Fibroblast of lung (primary cell): ENCODE measurements at regions not wholly inside any gene's neighbourhood (a gene's known extent, or its start where the extent isn't known, plus 50 kb on each side); places are given as distances from the start of the nearest gene placed in this dataset.

Experiments used
- DNase-seq, 2 donors: peaks; one replicate each; pipeline versions ENCODE4 v3.0.0 to v3.0.0-alpha.2; 2010; ENCODE audit warnings: low read depth in 2 of 2
- H2AFZ ChIP-seq: 2 replicates; pipeline ENCODE4 v1.5.1; 2012; ENCODE audit warnings: low read length, control low read depth, inconsistent platforms
- H3K27ac ChIP-seq: 2 replicates; pipeline ENCODE4 v1.5.1; 2011; ENCODE audit warnings: low read length, control low read depth; ENCODE audit not compliant: insufficient read depth
- H3K27me3 ChIP-seq: 2 replicates; pipeline ENCODE4 v1.5.1; 2011; ENCODE audit warnings: mild to moderate bottlenecking, low read length; ENCODE audit not compliant: control insufficient read depth, insufficient read depth
- H3K36me3 ChIP-seq: 2 replicates; pipeline ENCODE4 v1.5.1; 2011; ENCODE audit warnings: low read length; ENCODE audit not compliant: control insufficient read depth, insufficient read depth
- H3K4me1 ChIP-seq: 2 replicates; pipeline ENCODE4 v1.5.1; 2011; ENCODE audit warnings: low read length; ENCODE audit not compliant: control insufficient read depth, insufficient read depth; ENCODE audit errors: extremely low read depth
- H3K4me2 ChIP-seq: 2 replicates; pipeline ENCODE4 v1.5.1; 2011; ENCODE audit warnings: low read length, control low read depth; ENCODE audit not compliant: insufficient read depth; ENCODE audit errors: extremely low read depth
- H3K4me3 ChIP-seq, 4 experiments: fragments of 200-600 bp in 1 of 4; sonication (generic) in 1 of 4; replicated peaks in 1 of 4; 2 replicates each; pipeline ENCODE4 v1.5.1; 2011 to 2016; ENCODE audit warnings: low read length in 4 of 4, low read depth in 3 of 4, mild to moderate bottlenecking in 3 of 4, control low read depth in 2 of 4, inconsistent platforms in 1 of 4, mixed read lengths in 1 of 4; ENCODE audit not compliant: insufficient read depth in 1 of 4; ENCODE audit errors: control extremely low read depth in 1 of 4
- H3K79me2 ChIP-seq: 2 replicates; pipeline ENCODE4 v1.5.1; 2012; ENCODE audit warnings: mild to moderate bottlenecking, low read length, inconsistent platforms; ENCODE audit not compliant: control insufficient read depth, insufficient read depth
- H3K9ac ChIP-seq: 2 replicates; pipeline ENCODE4 v1.5.1; 2011; ENCODE audit warnings: mild to moderate bottlenecking, low read length, control low read depth; ENCODE audit not compliant: insufficient read depth
- H3K9me3 ChIP-seq: 2 replicates; pipeline ENCODE4 v1.5.1; 2012; ENCODE audit warnings: low read depth, low read length; ENCODE audit not compliant: control insufficient read depth, insufficient read depth
- H4K20me1 ChIP-seq: 2 replicates; pipeline ENCODE4 v1.5.1; 2011; ENCODE audit warnings: low read length; ENCODE audit not compliant: control insufficient read depth, insufficient read depth; ENCODE audit errors: extremely low read depth
- EZH2 ChIP-seq: IDR thresholded peaks from 2 replicates; pipeline ENCODE4 v1.5.1; 2012; ENCODE audit warnings: low read length, control low read depth, mild to moderate bottlenecking; ENCODE audit errors: missing control alignments
- TF ChIP-seq, protein P1 (sequence below), 2 donors: IDR thresholded peaks in 1 of 2; conservative IDR thresholded peaks in 1 of 2; 1 replicate in 1 of 2; 2 replicates in 1 of 2; pipeline ENCODE4 v1.5.1; 2011 to 2012; ENCODE audit warnings: low read length in 2 of 2, control low read depth in 1 of 2, inconsistent platforms in 1 of 2, low read depth in 1 of 2, mild to moderate bottlenecking in 1 of 2

DNA sequence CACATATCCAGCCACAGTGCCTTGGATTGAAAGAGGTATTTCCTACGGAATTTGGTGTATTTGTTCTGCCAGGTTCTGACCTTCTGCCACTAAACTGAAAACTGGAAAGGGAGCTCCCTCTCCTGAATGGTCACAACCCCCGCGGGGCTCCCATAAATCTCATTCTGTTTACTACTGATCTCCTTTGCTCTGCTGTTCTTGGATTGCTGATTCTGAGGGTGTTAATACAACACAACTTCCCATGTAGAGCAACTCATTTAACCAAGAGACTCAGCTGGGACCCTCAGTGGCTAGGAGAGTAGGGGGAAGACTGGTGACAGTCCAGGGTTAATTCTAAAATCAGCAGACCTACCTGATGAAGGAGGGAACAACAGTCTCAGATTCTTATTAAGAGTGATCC lies 662.9 kb downstream of the INHBA start:
- DNase-seq, result no peak
- no peaks in the 10 kb centered on the region for H3K36me3 ChIP-seq
- H3K9ac ChIP-seq, result no peak overlapping the region
- no peaks in the 10 kb centered on the region for H3K9me3 ChIP-seq
- TF ChIP-seq EZH2, result no peak
- TF ChIP-seq, protein P1, sequence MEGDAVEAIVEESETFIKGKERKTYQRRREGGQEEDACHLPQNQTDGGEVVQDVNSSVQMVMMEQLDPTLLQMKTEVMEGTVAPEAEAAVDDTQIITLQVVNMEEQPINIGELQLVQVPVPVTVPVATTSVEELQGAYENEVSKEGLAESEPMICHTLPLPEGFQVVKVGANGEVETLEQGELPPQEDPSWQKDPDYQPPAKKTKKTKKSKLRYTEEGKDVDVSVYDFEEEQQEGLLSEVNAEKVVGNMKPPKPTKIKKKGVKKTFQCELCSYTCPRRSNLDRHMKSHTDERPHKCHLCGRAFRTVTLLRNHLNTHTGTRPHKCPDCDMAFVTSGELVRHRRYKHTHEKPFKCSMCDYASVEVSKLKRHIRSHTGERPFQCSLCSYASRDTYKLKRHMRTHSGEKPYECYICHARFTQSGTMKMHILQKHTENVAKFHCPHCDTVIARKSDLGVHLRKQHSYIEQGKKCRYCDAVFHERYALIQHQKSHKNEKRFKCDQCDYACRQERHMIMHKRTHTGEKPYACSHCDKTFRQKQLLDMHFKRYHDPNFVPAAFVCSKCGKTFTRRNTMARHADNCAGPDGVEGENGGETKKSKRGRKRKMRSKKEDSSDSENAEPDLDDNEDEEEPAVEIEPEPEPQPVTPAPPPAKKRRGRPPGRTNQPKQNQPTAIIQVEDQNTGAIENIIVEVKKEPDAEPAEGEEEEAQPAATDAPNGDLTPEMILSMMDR (conservative IDR thresholded peaks at IDR 0.05 in 1 of 2, IDR thresholded peaks at IDR 0.05 in 1 of 2; ENCODE audit: low read depth in 1 of 2, low read length in 2 of 2), result no peak
- no peak overlapping the region for H2AFZ ChIP-seq
- H3K4me3 ChIP-seq, result no peak overlapping the region
- H3K79me2 ChIP-seq, result no peaks in the 10 kb centered on the region
- no peak overlapping the region for H3K27ac ChIP-seq
- H3K27me3 ChIP-seq, result no peaks in the 10 kb centered on the region
- no peaks in the 10 kb centered on the region for H3K4me1 ChIP-seq
- H4K20me1 ChIP-seq, result no peaks in the 10 kb centered on the region
- no peak overlapping the region for H3K4me2 ChIP-seq

DNA sequence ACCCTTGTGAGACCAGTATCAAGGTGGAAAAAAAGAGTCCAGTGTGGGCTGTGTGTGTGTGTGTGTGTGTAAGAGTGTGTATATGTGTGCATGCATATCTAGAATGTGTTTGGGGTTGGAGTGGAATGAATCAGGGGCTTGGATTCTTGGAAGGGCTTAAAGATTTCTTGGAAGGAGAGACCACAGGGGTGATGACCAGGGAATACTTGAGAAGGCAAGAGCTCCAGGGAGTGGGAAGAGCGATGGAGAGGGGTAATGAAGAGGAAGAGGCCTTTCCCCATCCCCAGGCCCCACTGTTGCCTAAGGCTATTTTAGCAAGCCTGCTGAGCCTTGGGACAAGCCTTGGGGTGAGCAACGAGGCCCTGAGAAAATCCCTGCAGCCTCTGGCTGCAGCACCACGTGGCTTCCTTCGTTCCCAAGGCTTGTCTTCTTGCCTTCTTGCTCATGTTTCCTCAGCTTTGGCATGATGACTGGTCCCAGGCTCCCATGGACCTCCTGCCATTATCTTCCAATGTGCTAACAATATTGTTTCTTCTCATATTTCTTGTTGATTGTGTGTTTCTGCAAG lies 663.4 kb downstream of the INHBA start:
- Histone ChIP-seq H3K79me2 (no peaks in the 10 kb centered on the region), H3K4me3 (no peak overlapping the region), H3K9ac (no peak overlapping the region), H3K4me1 (no peaks in the 10 kb centered on the region), H3K27me3 (no peaks in the 10 kb centered on the region), H3K27ac (no peak overlapping the region), H3K36me3 (no peaks in the 10 kb centered on the region), H3K9me3 (no peaks in the 10 kb centered on the region), H2AFZ (no peak overlapping the region), H3K4me2 (no peak overlapping the region), H4K20me1 (no peaks in the 10 kb centered on the region)
- TF ChIP-seq, protein P1 (conservative IDR thresholded peaks at IDR 0.05 in 1 of 2, IDR thresholded peaks at IDR 0.05 in 1 of 2; ENCODE audit: low read depth in 1 of 2, low read length in 2 of 2), result no peak
- TF ChIP-seq EZH2, result no peak
- peak in 1 of 2 donors; percentile 94 for DNase-seq

DNA sequence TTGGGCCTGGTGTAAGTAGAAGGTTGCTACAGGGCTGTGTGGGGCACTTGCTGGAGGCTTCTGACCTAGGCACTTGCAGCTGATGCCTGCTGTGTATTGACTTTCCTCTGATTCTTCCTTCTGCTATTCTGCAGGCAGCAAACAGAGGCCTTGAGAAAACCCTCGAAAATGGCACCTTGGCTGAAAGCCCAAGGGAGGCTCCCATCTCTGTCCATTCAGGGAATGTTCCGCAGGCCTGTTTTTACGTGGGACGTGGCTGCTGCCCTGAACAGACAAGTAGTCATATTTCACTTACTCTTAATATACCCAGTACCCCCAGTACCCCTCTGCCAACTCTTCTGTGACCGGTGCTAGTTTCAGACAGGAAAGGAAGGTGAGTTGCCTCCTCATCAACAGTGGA lies 664.7 kb downstream of the INHBA start:
- Histone ChIP-seq H3K4me3 (no peak overlapping the region), H3K4me2 (no peak overlapping the region), H3K36me3 (no peaks in the 10 kb centered on the region), H3K4me1 (no peaks in the 10 kb centered on the region), H3K9ac (no peak overlapping the region), H3K79me2 (no peaks in the 10 kb centered on the region), H3K27me3 (no peaks in the 10 kb centered on the region), H4K20me1 (no peaks in the 10 kb centered on the region), H3K9me3 (no peaks in the 10 kb centered on the region), H3K27ac (no peak overlapping the region), H2AFZ (no peak overlapping the region)
- no peak for DNase-seq
- TF ChIP-seq, protein P1 (conservative IDR thresholded peaks at IDR 0.05 in 1 of 2, IDR thresholded peaks at IDR 0.05 in 1 of 2; ENCODE audit: low read depth in 1 of 2, low read length in 2 of 2), result no peak
- TF ChIP-seq EZH2, result no peak
